DND-41 (cell line): ENCODE measurements at regions not wholly inside any gene's neighbourhood (a gene's known extent, or its start where the extent isn't known, plus 50 kb on each side); places are given as distances from the start of the nearest gene placed in this dataset.

Experiments
- ATAC-seq: fragments of 200-7000 bp; cut with Tn5 transposase; 3 replicates; pipeline ENCODE4 v1.9.1; 2021; ENCODE audit warnings: low read depth; ENCODE audit not compliant: insufficient read depth
- DNase-seq: peaks from one replicate; pipeline ENCODE4 v3.0.0-alpha.2; 2020
- H2AFZ ChIP-seq: 2 replicates; pipeline ENCODE4 v1.6.0; 2012; ENCODE audit warnings: low read depth, low read length
- H3K27ac ChIP-seq: 2 replicates; pipeline ENCODE4 v1.5.1; 2012; ENCODE audit warnings: low read length, inconsistent platforms
- H3K27me3 ChIP-seq: fragments of 200-600 bp; sonication (generic); 2 replicates; pipeline ENCODE4 v1.6.0; 2012; ENCODE audit warnings: low read length, mild to moderate bottlenecking, inconsistent platforms; ENCODE audit not compliant: insufficient read depth, poor library complexity
- H3K36me3 ChIP-seq: 2 replicates; pipeline ENCODE4 v1.5.1; 2012; ENCODE audit warnings: low read length, inconsistent platforms; ENCODE audit not compliant: insufficient read depth
- H3K4me1 ChIP-seq: 2 replicates; pipeline ENCODE4 v1.5.1; 2012; ENCODE audit warnings: mild to moderate bottlenecking, low read length; ENCODE audit not compliant: insufficient read depth
- H3K4me2 ChIP-seq: 2 replicates; pipeline ENCODE4 v1.6.0; 2012; ENCODE audit warnings: mild to moderate bottlenecking, moderate library complexity, low read length, inconsistent platforms; ENCODE audit not compliant: insufficient read depth
- H3K4me3 ChIP-seq, 2 experiments: fragments of 200-600 bp in 1 of 2; shearing (Covaris generic) in 1 of 2; 2 replicates each; pipeline ENCODE4 v1.5.1; 2012 to 2016; ENCODE audit warnings: inconsistent platforms in 2 of 2, low read length in 2 of 2, mild to moderate bottlenecking in 2 of 2, low read depth in 1 of 2, moderate library complexity in 1 of 2
- H3K79me2 ChIP-seq: 2 replicates; pipeline ENCODE4 v1.6.0; 2012; ENCODE audit warnings: low read length, inconsistent platforms; ENCODE audit not compliant: insufficient read depth
- H3K9ac ChIP-seq: 2 replicates; pipeline ENCODE4 v1.6.0; 2012; ENCODE audit warnings: low read depth, mild to moderate bottlenecking, inconsistent platforms, low read length, moderate library complexity
- H3K9me3 ChIP-seq: 2 replicates; pipeline ENCODE4 v1.5.1; 2012; ENCODE audit warnings: low read length, moderate library complexity, mild to moderate bottlenecking, inconsistent platforms; ENCODE audit not compliant: insufficient read depth, severe bottlenecking
- H4K20me1 ChIP-seq: 2 replicates; pipeline ENCODE4 v1.6.0; 2012; ENCODE audit warnings: low read length; ENCODE audit not compliant: insufficient read depth
- EZH2 ChIP-seq: IDR thresholded peaks from 3 replicates; pipeline ENCODE4 v1.6.1; 2012; ENCODE audit warnings: borderline replicate concordance, low read depth, mild to moderate bottlenecking, moderate library complexity, low read length, inconsistent platforms; ENCODE audit not compliant: severe bottlenecking
- TF ChIP-seq, protein P1 (sequence below): IDR thresholded peaks from 2 replicates; pipeline ENCODE4 v1.5.1; 2012; ENCODE audit warnings: borderline replicate concordance, low read length, moderate library complexity, mild to moderate bottlenecking; ENCODE audit not compliant: poor library complexity, severe bottlenecking; ENCODE audit errors: extremely low read depth

DNA sequence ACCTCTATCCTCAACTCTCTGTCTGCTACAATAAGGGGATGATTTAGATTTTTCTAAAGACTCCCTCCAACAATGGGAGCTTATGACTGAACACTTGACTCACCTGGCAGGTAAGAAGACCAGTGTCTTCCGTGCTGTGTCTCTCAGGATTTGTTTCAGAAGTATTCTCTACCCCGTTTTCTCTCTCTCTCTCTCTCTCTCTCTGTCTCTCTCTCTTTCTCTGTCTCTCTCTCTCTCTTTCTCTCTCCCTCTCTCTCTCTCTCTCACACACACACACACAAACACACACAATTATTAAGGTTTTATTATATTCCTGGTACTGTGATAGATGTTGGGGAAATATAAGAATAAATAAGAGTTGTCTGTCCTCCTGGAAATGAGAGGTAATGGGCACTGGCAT, 263.9 kb downstream of the TOX3 start:
- ATAC-seq: no peak
- no peak overlapping the region for H3K27ac ChIP-seq
- no peak overlapping the region for H2AFZ ChIP-seq

DNA sequence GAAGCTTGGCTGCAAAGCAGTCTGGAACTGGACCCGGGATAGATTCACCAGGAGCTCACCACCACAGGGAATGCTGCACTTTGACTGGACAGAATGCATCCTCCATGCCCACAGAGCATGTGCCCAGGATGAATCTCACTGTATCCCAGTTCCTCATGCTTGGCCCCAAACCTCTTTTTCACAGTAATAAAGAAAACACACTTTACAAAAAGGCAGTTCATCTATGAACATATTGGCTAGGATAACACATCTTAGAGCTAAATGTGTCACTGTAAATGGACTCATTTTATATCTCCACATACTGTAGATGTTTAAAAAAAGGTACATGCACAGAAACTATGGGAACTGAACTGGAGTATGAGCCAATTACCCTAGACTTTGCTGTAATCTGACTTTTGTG, 266.9 kb downstream of the TOX3 start:
- H3K27ac ChIP-seq: no peak overlapping the region
- TF ChIP-seq, protein P1, sequence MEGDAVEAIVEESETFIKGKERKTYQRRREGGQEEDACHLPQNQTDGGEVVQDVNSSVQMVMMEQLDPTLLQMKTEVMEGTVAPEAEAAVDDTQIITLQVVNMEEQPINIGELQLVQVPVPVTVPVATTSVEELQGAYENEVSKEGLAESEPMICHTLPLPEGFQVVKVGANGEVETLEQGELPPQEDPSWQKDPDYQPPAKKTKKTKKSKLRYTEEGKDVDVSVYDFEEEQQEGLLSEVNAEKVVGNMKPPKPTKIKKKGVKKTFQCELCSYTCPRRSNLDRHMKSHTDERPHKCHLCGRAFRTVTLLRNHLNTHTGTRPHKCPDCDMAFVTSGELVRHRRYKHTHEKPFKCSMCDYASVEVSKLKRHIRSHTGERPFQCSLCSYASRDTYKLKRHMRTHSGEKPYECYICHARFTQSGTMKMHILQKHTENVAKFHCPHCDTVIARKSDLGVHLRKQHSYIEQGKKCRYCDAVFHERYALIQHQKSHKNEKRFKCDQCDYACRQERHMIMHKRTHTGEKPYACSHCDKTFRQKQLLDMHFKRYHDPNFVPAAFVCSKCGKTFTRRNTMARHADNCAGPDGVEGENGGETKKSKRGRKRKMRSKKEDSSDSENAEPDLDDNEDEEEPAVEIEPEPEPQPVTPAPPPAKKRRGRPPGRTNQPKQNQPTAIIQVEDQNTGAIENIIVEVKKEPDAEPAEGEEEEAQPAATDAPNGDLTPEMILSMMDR: no peak
- no peak for TF ChIP-seq EZH2
- no peak for DNase-seq

More for the DNA sequence above, 263.9 kb downstream of the TOX3 start:
- no peaks in the 10 kb centered on the region for H4K20me1 ChIP-seq
- no peaks in the 10 kb centered on the region for H3K4me1 ChIP-seq
- H3K4me3 ChIP-seq: no peak overlapping the region
- DNase-seq: no peak
- no peaks in the 10 kb centered on the region for H3K79me2 ChIP-seq
- no peaks in the 10 kb centered on the region for H3K27me3 ChIP-seq
- no peak for TF ChIP-seq EZH2
- TF ChIP-seq, protein P1: no peak
- H3K9me3 ChIP-seq: no peaks in the 10 kb centered on the region
- no peak overlapping the region for H3K4me2 ChIP-seq
- no peaks in the 10 kb centered on the region for H3K36me3 ChIP-seq
- no peak overlapping the region for H3K9ac ChIP-seq

DNA sequence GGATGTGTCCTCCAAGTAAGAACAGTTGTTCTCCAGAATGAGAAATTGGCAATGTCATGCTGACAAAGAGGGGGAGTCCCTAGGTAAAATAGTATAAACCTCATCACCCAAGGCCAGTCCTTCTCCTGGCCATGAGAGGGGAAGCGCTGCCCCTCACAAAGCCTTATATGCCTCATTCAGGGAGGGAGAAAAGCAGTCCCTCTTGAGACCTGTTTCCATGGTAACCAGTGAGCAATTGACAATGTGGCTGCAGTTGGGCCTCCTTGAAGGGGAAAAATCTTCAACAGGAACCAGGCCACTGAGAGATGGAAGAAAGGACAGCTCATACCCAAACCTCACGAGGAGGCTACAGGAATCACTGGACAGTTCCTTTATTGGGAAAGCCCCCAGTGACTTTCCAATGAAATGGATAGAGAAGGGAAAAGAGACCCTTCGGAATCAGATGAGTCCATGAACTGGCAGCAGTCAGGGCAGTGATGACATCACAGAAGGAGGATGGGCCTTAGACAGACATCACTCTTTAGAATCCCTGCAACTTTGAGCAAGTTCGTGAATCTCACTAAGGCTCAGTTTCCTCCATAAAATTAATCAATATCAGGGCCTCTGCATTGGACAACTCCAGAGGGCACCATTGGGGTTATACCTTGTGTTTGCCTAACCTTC, 275.7 kb downstream of the TOX3 start:
- H3K79me2 ChIP-seq: no peaks in the 10 kb centered on the region
- H3K4me3 ChIP-seq: no peak overlapping the region
- ATAC-seq (no peak), DNase-seq (no peak)
- H2AFZ ChIP-seq: no peak overlapping the region
- no peak for TF ChIP-seq EZH2
- TF ChIP-seq, protein P1: no peak
- no peak overlapping the region for H3K4me2 ChIP-seq
- no peak overlapping the region for H3K9ac ChIP-seq
- no peaks in the 10 kb centered on the region for H3K36me3 ChIP-seq
- no peaks in the 10 kb centered on the region for H4K20me1 ChIP-seq
- H3K27me3 ChIP-seq: no peaks in the 10 kb centered on the region
- H3K4me1 ChIP-seq: no peaks in the 10 kb centered on the region
- no peaks in the 10 kb centered on the region for H3K9me3 ChIP-seq
- H3K27ac ChIP-seq: no peak overlapping the region

More for the DNA sequence above, 266.9 kb downstream of the TOX3 start:
- Histone ChIP-seq H3K9ac (no peak overlapping the region), H3K79me2 (no peaks in the 10 kb centered on the region), H3K4me2 (no peak overlapping the region), H3K4me3 (no peak overlapping the region), H3K4me1 (no peaks in the 10 kb centered on the region), H3K36me3 (no peaks in the 10 kb centered on the region), H2AFZ (no peak overlapping the region), H3K27me3 (no peaks in the 10 kb centered on the region), H3K9me3 (no peaks in the 10 kb centered on the region), H4K20me1 (no peaks in the 10 kb centered on the region)
- ATAC-seq: no peak
